NCI-H2107 (cell line): ENCODE measurements at regions not wholly inside any gene's neighbourhood (a gene's known extent, or its start where the extent isn't known, plus 50 kb on each side); places are given as distances from the start of the nearest gene placed in this dataset.
"Not testable (repeated sequence)": the region's sequence is repeated elsewhere in the genome, so short reads cannot be mapped to it uniquely, and the experiment has no call there.

Experiments
- DNase-seq: peaks from one replicate; lab custom pipeline; 2025; lab: John Stamatoyannopoulos, UW

GRCh38 chr2:150136401-150136800 lies 351.1 kb downstream of the RND3 start:
- DNase-seq: no peak

- no peak for DNase-seq
Observed at GRCh38 chr2:150135223-150135883, 352.1 kb downstream of the RND3 start.

- DNase-seq: no peak
Observed at GRCh38 chr2:150134223-150134857, 353.1 kb downstream of the RND3 start.

- no peak for DNase-seq
Observed at GRCh38 chr2:150133623-150134022, 353.8 kb downstream of the RND3 start.

- DNase-seq: no peak
Observed at GRCh38 chr2:150129921-150130575, 357.4 kb downstream of the RND3 start.

GRCh38 chr2:150127995-150128394 lies 359.5 kb downstream of the RND3 start:
- DNase-seq: no peak

GRCh38 chr2:150127346-150127990 lies 360.0 kb downstream of the RND3 start:
- DNase-seq: no peak

- no peak for DNase-seq
Observed at GRCh38 chr2:150126839-150127238, 360.6 kb downstream of the RND3 start.

- DNase-seq: no peak
Observed at GRCh38 chr2:150126143-150126740, 361.2 kb downstream of the RND3 start.

- no peak for DNase-seq
Observed at GRCh38 chr2:150125708-150126107, 361.8 kb downstream of the RND3 start.

GRCh38 chr2:150125188-150125587 lies 362.3 kb downstream of the RND3 start:
- DNase-seq: no peak

GRCh38 chr2:150124739-150125138 lies 362.7 kb downstream of the RND3 start:
- DNase-seq: no peak

- no peak for DNase-seq
Observed at GRCh38 chr2:150122871-150123613, 364.4 kb downstream of the RND3 start.

- DNase-seq: no peak
Observed at GRCh38 chr2:150122156-150122555, 365.3 kb downstream of the RND3 start.

- no peak for DNase-seq
Observed at GRCh38 chr2:150120326-150120955, 367.0 kb downstream of the RND3 start.

GRCh38 chr2:150119819-150120218 lies 367.6 kb downstream of the RND3 start:
- DNase-seq: no peak

- not testable (repeated sequence) for DNase-seq
Observed at GRCh38 chr2:150114089-150114488, 373.4 kb downstream of the RND3 start.

GRCh38 chr2:150110548-150110947 lies 376.9 kb downstream of the RND3 start:
- no peak for DNase-seq

GRCh38 chr2:150109912-150110311 lies 377.6 kb downstream of the RND3 start:
- no peak for DNase-seq

- DNase-seq: no peak
Observed at GRCh38 chr2:150109028-150109427, 378.4 kb downstream of the RND3 start.

- DNase-seq: no peak
Observed at GRCh38 chr2:150107816-150108215, 379.7 kb downstream of the RND3 start.
